HepG2 (cell line): ENCODE measurements at regions not wholly inside any gene's neighbourhood (a gene's known extent, or its start where the extent isn't known, plus 50 kb on each side); places are given as distances from the start of the nearest gene placed in this dataset.

Experiments
- ATAC-seq: fragments of 200-7000 bp; cut with Tn5 transposase; 3 replicates; pipeline ENCODE4 v1.9.1; 2020; ENCODE audit warnings: mild to moderate bottlenecking, moderate library complexity
- BruUV-seq: library from RNA; stranded (reverse); fragments of 400-500 nt; replicated peaks from 2 replicates; lab custom pipeline; 2021; lab: Mats Ljungman, UMichigan
- CTCF ChIA-PET: fragments of 300-600 bp; formaldehyde crosslinking; extraction: SDS; loops from one replicate; lab custom pipeline; 2021; ENCODE audit warnings: low total read pairs, inconsistent platforms, low intra/inter-chr PET ratio; lab: Yijun Ruan, JAX
- POLR2A ChIA-PET: fragments of 350-600 bp; sonication (Branson Sonifier 250); formaldehyde crosslinking; loops from one replicate; lab custom pipeline; 2020; ENCODE audit warnings: antibody characterized with exemption, inconsistent platforms; lab: Yijun Ruan, JAX
- DNase-seq: peaks from one replicate; pipeline ENCODE4 v3.0.0-alpha.2; 2015; ENCODE audit warnings: low spot score
- FAIRE-seq: peaks from 3 replicates; lab custom pipeline; 2011; peaks lifted over from hg19 to GRCh38; lab: Jason Lieb, UNC
- H2AFZ ChIP-seq: one replicate; pipeline ENCODE4 v1.6.1; 2011; ENCODE audit warnings: low read length, inconsistent platforms
- H3K27ac ChIP-seq: fragments of 300-600 bp; 3 replicates; pipeline ENCODE4 v1.8.0; 2011; ENCODE audit warnings: mixed run types, mild to moderate bottlenecking, mixed read lengths, low read length, inconsistent platforms; ENCODE audit not compliant: insufficient read depth; ENCODE audit errors: extremely low read length
- H3K27me3 ChIP-seq, 2 experiments: fragments of 200-600 bp in 1 of 2; 2 replicates in 1 of 2; 3 replicates in 1 of 2; pipeline versions ENCODE4 v1.6.0 to v1.8.0; 2011; ENCODE audit warnings: low read length in 2 of 2, mild to moderate bottlenecking in 2 of 2, moderate library complexity in 2 of 2, inconsistent platforms in 1 of 2; ENCODE audit not compliant: insufficient read depth in 2 of 2, control insufficient read depth in 1 of 2
- H3K36me3 ChIP-seq, 2 experiments: fragments of 200-600 bp in 1 of 2; replicated peaks in 1 of 2; 2 replicates in 1 of 2; 3 replicates in 1 of 2; pipeline versions ENCODE4 v1.5.1 to v1.8.0; 2011; ENCODE audit warnings: low read length in 2 of 2, inconsistent platforms in 1 of 2; ENCODE audit not compliant: insufficient read depth in 2 of 2, control insufficient read depth in 1 of 2
- H3K4me1 ChIP-seq: 2 replicates; pipeline ENCODE4 v1.5.1; 2012; ENCODE audit warnings: low read length, inconsistent platforms; ENCODE audit not compliant: insufficient read depth
- H3K4me2 ChIP-seq: 2 replicates; pipeline ENCODE4 v1.6.0; 2011; ENCODE audit warnings: low read depth, low read length, inconsistent platforms
- H3K4me3 ChIP-seq, 3 experiments: fragments of 200-600 bp in 1 of 3; sonication (generic), shearing (Covaris generic) in 1 of 3; replicated peaks in 1 of 3; 2 replicates each; pipeline ENCODE4 v1.5.1; 2011 to 2016; ENCODE audit warnings: low read length in 3 of 3, inconsistent platforms in 2 of 3, low read depth in 2 of 3, mild to moderate bottlenecking in 2 of 3, control low read depth in 1 of 3, mixed read lengths in 1 of 3; ENCODE audit not compliant: insufficient read depth in 1 of 3
- H3K79me2 ChIP-seq: one replicate; pipeline ENCODE4 v1.6.1; 2011; ENCODE audit warnings: low read length, inconsistent platforms; ENCODE audit not compliant: insufficient read depth
- H3K9ac ChIP-seq: 2 replicates; pipeline ENCODE4 v1.6.0; 2011; ENCODE audit warnings: mild to moderate bottlenecking, low read depth, low read length, inconsistent platforms; ENCODE audit not compliant: insufficient read depth
- H3K9me3 ChIP-seq: 2 replicates; pipeline ENCODE4 v1.5.1; 2012; ENCODE audit warnings: mild to moderate bottlenecking, low read length
- H4K20me1 ChIP-seq: 2 replicates; pipeline ENCODE4 v1.6.0; 2011; ENCODE audit warnings: inconsistent platforms, mild to moderate bottlenecking, low read length, moderate library complexity; ENCODE audit not compliant: insufficient read depth
- BCLAF1 ChIP-seq: fragments of 450-650 bp; IDR thresholded peaks from 2 replicates; pipeline ENCODE4 v1.6.1; 2017; ENCODE audit warnings: mild to moderate bottlenecking
- CBX1 ChIP-seq: IDR thresholded peaks from one replicate; pipeline ENCODE4 v1.6.1; 2016; ENCODE audit warnings: antibody characterized with exemption, low read depth
- CREM ChIP-seq, 2 experiments: sonication (generic) in 1 of 2; formaldehyde crosslinking in 1 of 2; IDR thresholded peaks; 2 replicates each; pipeline versions ENCODE4 v1.4.0 to v1.6.1; 2016 to 2020; ENCODE audit warnings: antibody characterized with exemption in 1 of 2, mild to moderate bottlenecking in 1 of 2, missing genetic modification reagents in 1 of 2
- HNF1B ChIP-seq: sonication (generic); formaldehyde crosslinking; IDR thresholded peaks from 2 replicates; pipeline ENCODE4 v1.5.1; 2020; ENCODE audit warnings: mild to moderate bottlenecking, moderate library complexity, missing genetic modification reagents
- SRSF1 ChIP-seq: fragments of 200-400 bp; formaldehyde crosslinking; optimal IDR thresholded peaks from 2 replicates; pipeline ENCODE3; 2017; ENCODE audit warnings: mild to moderate bottlenecking, low read depth, low read length, moderate library complexity
- TRAFD1 ChIP-seq: sonication (generic); formaldehyde crosslinking; IDR thresholded peaks from 2 replicates; pipeline ENCODE4 v1.5.1; 2020; ENCODE audit warnings: missing genetic modification reagents, mild to moderate bottlenecking, borderline replicate concordance
- ZBTB3 ChIP-seq: sonication (generic); formaldehyde crosslinking; IDR thresholded peaks from 2 replicates; pipeline ENCODE4 v1.4.0; 2020; ENCODE audit warnings: low read depth, mild to moderate bottlenecking, moderate library complexity, missing genetic modification reagents, borderline replicate concordance
- ZBTB39 ChIP-seq: sonication (generic); formaldehyde crosslinking; IDR thresholded peaks from 2 replicates; pipeline ENCODE4 v1.5.0; 2020; ENCODE audit warnings: missing genetic modification reagents
- ZNF136 ChIP-seq: sonication (generic); formaldehyde crosslinking; IDR thresholded peaks from 2 replicates; pipeline ENCODE4 v1.8.1; 2022; ENCODE audit warnings: low read depth, mild to moderate bottlenecking, moderate library complexity, missing genetic modification reagents
- ZNF891 ChIP-seq: sonication (generic); formaldehyde crosslinking; IDR thresholded peaks from 2 replicates; pipeline ENCODE4 v1.5.0; 2020; ENCODE audit warnings: mild to moderate bottlenecking, missing genetic modification reagents
- WGBS: methylation state at CpG from one replicate; pipeline ENCODE4 v1.1.6; 2017; ENCODE audit warnings: low lambda C conversion rate; 5-methylcytosine and 5-hydroxymethylcytosine counted together
- in situ Hi-C: cut with HindIII; loops from 2 replicates; pipeline ENCODE4 v1.10.0; 2017; ENCODE audit warnings: low pct_unique_long_range_greater_than_20kb; ENCODE audit not compliant: extremely low pct_ligation_motif_present
- intact Hi-C: fragments of 100-400 bp; cut with micrococcal nuclease; formaldehyde crosslinking; loops from one replicate; pipeline ENCODE4 v1.10.0; 2022; ENCODE audit not compliant: unreplicated experiment

- Histone ChIP-seq H3K4me1 (no peaks in the 10 kb centered on the region), H3K4me2 (no peak overlapping the region)
- DNase-seq: no peak
- TF ChIP-seq CBX1 (no peak), SRSF1 (no peak), ZNF136 (CRISPR knock-in tag) (no peak), CREM (IDR thresholded peaks at IDR 0.05) (no peak), CREM (CRISPR knock-in tag; IDR thresholded peaks at IDR 0.05) (no peak), BCLAF1 (no peak), ZBTB39 (CRISPR knock-in tag) (no peak), HNF1B (no peak), ZNF891 (CRISPR knock-in tag) (no peak), ZBTB3 (no peak), TRAFD1 (CRISPR knock-in tag) (no peak)
- TF ChIP-seq, all 625 proteins: peak for 0
- Histone ChIP-seq H2AFZ (no peak overlapping the region), H3K27me3 (no peaks in the 10 kb centered on the region), H3K9ac (no peak overlapping the region), H3K79me2 (no peaks in the 10 kb centered on the region), H3K4me3 (no peak overlapping the region), H3K9me3 (peaks cover 14% of the 10 kb centered on the region; the same call in 1 of the 2 replicates), H3K27ac (no peak overlapping the region), H3K36me3 (no peaks in the 10 kb centered on the region), H4K20me1 (no peaks in the 10 kb centered on the region)
- intact Hi-C loops: no loop called here
- ChIA-PET POLR2A (no interaction called here), CTCF (no interaction called here)
- no peak for ATAC-seq
- FAIRE-seq: no peak
- in situ Hi-C loops: no loop called here
- BruUV-seq: no TSS peak
- 42% methylated on average over 4 of the region's 4 CpGs for WGBS
Measured at GRCh38 chr2:83786140-83786539, 672.9 kb downstream of the SUCLG1 start.
